GM12873 (cell line): ENCODE measurements at regions not wholly inside any gene's neighbourhood (a gene's known extent, or its start where the extent isn't known, plus 50 kb on each side); places are given as distances from the start of the nearest gene placed in this dataset.

Experiments
- TF ChIP-seq, protein P1 (sequence below): IDR thresholded peaks from 2 replicates; pipeline ENCODE4 v1.5.1; 2012; ENCODE audit warnings: low read depth, mild to moderate bottlenecking, moderate library complexity, low read length, control low read depth; ENCODE audit not compliant: insufficient read depth; ENCODE audit errors: missing control alignments

DNA sequence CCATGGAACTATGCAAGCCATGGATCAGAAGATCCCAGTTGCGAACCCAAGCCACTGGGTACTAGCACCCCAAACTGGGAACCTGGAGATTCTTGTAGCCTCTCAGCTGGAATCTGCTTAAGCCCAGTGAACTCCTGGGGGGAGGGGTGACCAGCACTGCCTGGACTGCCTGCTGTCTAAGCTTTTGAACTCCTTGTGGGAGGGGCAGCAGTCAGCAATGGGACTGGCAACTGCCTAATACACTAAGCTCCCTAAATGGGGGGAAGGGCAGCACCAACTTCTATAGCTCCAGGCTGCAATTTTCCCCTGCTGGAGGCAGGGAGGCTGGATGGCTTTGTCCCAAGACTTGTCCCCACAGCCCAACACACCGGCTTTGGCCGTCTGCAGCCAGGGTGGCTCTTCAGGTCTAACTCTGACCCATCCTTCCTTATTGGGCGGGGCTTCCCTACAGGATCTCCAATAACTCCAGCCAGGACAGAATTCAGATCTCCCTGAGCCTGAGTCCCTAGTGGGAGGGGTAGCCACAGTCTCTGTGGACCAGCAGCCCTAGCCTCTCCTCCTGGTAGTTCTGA lies 485.1 kb downstream of the SOX5 start:
- TF ChIP-seq, protein P1, sequence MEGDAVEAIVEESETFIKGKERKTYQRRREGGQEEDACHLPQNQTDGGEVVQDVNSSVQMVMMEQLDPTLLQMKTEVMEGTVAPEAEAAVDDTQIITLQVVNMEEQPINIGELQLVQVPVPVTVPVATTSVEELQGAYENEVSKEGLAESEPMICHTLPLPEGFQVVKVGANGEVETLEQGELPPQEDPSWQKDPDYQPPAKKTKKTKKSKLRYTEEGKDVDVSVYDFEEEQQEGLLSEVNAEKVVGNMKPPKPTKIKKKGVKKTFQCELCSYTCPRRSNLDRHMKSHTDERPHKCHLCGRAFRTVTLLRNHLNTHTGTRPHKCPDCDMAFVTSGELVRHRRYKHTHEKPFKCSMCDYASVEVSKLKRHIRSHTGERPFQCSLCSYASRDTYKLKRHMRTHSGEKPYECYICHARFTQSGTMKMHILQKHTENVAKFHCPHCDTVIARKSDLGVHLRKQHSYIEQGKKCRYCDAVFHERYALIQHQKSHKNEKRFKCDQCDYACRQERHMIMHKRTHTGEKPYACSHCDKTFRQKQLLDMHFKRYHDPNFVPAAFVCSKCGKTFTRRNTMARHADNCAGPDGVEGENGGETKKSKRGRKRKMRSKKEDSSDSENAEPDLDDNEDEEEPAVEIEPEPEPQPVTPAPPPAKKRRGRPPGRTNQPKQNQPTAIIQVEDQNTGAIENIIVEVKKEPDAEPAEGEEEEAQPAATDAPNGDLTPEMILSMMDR = no peak

DNA sequence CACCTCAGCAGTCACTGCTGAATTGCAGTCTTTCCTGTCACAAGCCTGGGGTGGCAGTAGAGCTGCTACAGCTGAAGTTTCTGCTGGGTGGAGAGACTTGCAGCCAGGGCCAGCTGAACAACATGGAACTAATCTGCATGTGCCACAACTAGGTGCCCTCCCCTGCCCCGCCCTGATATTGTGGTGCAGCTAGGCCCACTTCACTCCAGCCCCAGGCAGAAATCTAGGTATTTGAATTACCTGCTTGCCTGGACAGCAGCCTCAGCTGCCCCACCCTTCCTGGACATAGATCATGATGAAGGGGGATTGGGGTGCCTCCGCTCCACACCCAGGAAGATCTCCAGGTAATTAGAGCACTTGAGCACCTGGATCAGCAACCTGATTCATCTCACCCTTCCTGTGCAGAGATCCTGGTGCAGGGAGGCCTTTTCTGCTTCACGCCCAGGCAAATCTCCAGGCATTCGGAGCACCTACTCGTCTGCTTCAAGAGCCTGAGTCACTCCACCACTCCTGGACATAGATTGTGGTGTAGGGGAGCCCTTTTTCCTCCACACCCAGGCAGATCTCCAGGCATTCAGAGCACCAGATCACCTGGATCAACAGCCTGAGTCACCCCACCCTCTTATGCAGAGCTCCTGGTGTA lies 477.0 kb downstream of the SOX5 start:
- TF ChIP-seq, protein P1 = no peak

DNA sequence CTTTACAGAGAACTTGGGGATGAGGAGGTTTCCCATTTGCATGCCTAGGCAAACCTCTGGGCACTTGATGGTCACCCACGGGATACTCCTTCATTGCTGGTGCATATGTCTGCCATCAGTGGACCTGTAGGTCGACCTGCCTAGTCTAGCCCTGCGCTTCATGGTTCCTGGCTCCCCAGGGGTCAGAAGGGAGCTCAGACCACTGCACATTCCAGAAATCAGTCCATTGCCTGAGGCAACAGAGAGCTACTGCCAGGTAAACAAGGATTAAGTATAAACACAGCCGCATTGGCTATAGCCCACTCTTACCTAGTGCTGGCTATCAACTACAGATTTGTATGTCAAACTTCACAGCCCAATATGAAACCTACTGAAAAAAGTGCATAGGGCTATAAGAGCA lies 476.4 kb downstream of the SOX5 start:
- TF ChIP-seq, protein P1 = no peak

DNA sequence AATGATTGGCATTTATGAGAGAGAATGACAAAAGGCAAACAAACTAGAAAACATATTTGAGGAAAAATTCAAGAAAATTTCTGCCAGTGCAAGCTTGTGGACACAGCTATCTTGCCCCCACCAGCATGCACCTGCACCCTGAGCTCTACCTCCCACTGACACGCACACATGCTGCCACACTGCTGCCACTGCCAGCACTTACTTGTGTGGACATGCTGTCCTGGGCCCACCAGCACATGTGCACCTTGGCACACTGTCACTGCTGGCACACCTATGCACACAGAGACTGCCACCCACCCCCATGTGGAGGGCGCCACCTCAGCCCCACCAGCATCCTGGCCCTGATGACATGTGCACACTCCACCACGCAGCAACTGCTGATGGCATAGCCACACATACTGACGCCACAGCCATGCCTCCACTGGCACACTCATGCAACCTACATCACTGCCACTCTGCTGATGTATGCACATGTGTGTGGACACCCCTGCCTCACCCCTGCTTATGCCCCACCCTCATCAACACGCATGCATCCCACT lies 475.0 kb downstream of the SOX5 start:
- TF ChIP-seq, protein P1 = no peak
